C4-2B (cell line): ENCODE measurements at regions not wholly inside any gene's neighbourhood (a gene's known extent, or its start where the extent isn't known, plus 50 kb on each side); places are given as distances from the start of the nearest gene placed in this dataset.
"Not testable (repeated sequence)": the region's sequence is repeated elsewhere in the genome, so short reads cannot be mapped to it uniquely, and the experiment has no call there.

Source experiments
- H3K27ac ChIP-seq: fragments of 450-650 bp; 2 replicates; pipeline ENCODE4 v1.5.1; 2017
- ZFX ChIP-seq: fragments of 450-650 bp; IDR thresholded peaks from 2 replicates; pipeline ENCODE4 v1.6.1; 2017
- TF ChIP-seq, protein P1 (sequence below): fragments of 450-650 bp; conservative IDR thresholded peaks from 2 replicates; pipeline ENCODE4 v1.5.1; 2017; ENCODE audit warnings: mild to moderate bottlenecking

DNA sequence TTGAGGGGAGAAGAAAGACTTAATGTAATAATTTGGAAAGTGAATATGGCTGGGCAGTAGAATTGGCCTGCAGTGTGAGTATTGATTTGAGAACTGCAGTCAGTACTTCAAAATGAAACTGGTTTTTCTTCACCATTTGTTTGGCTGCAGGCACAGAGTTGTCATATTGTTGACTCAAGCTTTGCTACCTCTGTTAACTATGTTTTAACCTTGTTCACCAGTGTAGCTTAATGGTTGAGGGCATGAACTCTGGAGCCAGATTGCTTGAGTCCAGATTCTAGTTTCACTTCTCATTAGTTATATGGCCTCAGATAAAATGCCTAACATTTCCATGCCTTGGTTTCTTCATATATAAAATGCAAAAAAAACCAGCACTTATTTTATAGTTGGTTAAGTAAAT, 64.1 kb downstream of the CFAP44 start:
- TF ChIP-seq, protein P1, sequence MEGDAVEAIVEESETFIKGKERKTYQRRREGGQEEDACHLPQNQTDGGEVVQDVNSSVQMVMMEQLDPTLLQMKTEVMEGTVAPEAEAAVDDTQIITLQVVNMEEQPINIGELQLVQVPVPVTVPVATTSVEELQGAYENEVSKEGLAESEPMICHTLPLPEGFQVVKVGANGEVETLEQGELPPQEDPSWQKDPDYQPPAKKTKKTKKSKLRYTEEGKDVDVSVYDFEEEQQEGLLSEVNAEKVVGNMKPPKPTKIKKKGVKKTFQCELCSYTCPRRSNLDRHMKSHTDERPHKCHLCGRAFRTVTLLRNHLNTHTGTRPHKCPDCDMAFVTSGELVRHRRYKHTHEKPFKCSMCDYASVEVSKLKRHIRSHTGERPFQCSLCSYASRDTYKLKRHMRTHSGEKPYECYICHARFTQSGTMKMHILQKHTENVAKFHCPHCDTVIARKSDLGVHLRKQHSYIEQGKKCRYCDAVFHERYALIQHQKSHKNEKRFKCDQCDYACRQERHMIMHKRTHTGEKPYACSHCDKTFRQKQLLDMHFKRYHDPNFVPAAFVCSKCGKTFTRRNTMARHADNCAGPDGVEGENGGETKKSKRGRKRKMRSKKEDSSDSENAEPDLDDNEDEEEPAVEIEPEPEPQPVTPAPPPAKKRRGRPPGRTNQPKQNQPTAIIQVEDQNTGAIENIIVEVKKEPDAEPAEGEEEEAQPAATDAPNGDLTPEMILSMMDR = no peak
- no peak for TF ChIP-seq ZFX
- H3K27ac ChIP-seq = no peak overlapping the region

DNA sequence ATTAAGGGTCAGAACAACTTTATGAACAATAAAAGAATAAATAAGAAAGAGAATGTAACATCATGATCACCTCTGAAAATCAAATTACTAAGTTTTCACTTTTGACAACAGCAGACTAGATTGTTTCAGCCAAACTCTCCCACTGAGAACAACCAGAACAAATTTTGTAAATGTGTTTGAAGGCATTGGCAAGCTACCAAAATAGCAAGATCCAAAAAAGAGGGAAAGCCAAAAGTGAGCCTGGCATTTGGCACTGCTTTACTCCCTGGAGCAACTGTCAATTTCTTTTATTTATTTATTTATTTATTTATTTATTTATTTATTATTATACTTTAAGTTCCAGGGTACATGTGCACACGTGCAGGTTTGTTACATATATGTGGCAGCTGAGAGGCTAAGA, 67.2 kb downstream of the CFAP44 start:
- TF ChIP-seq ZFX = no peak
- TF ChIP-seq, protein P1 = no peak
- no peak overlapping the region for H3K27ac ChIP-seq

DNA sequence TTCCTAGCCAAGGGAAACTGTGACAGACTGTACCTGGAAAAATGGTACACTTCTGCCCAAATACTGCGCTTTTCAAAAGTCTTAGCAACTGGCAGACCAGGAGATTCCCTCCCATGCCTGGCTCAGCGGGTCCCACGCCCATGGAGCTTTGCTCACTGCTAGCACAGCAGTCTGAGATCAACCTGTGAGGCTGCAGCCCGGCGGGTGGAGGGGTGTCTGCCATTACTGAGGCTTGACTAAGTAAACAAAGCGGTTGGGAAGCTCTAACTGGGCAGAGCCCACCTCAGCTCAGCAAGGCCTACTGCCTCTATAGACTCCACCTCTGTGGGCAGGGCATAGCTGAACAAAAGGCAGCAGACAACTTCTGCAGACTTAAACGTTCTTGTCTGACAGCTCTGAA, 74.5 kb downstream of the CFAP44 start:
- H3K27ac ChIP-seq = not testable (repeated sequence)

DNA sequence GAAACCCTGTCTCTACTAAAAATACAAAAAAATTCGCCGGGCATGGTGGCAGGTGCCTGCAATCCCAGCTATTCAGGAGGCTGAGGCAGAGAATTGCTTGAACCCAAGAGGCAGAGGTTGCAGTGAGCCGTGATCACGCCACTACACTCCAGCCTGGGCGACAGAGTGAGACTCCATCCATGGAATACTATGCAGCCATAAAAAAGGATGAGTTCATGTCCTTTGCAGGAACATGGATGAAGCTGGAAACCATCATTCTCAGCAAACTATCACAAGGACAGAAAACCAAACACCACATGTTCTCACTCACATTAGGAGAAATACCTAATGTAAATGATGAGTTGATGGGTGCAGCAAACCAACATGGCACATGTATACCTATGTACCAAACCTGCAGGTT, 86.0 kb downstream of the CFAP44 start:
- H3K27ac ChIP-seq = not testable (repeated sequence)

DNA sequence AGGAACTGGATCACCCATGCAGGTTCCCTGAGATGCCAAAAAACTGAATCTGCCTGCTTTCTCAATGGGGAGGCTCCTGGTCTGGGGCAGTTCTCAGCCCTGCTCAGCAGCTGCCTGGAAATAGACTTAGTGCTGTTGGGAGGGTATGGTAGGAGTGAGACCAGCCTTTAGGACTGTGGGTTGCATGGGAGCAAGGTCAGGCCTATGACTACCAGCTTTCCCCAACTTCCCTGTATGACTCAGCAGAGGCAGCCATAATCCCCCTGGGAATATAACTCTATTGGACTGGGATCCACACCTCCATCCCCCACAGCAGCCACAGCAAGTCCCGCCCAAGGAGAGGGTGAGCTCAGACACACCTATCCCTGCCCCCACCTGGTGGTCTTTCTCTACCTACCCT, 87.0 kb downstream of the CFAP44 start:
- no peak overlapping the region for H3K27ac ChIP-seq
- TF ChIP-seq, protein P1 = no peak
- TF ChIP-seq ZFX = no peak

DNA sequence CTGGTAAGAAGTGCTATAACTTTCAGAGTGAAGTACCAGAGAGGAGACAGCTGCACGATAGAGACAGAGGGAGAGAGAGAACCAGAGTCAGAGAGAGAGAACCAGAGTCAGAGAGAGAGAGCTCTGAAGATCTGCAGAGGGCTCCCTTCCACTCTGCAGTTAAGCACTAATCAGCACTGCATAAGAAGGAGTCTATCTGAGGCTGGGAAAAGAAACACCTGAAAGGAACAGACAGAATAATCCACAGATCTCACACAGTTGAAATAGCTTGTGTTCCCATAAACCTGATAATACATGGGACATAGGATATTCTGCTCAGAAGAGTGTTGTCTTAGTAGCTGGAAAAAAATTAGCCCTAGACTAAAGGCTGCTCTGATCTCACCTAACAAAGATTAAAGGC, 87.6 kb downstream of the CFAP44 start:
- TF ChIP-seq, protein P1 = no peak
- TF ChIP-seq ZFX = no peak
- no peak overlapping the region for H3K27ac ChIP-seq

DNA sequence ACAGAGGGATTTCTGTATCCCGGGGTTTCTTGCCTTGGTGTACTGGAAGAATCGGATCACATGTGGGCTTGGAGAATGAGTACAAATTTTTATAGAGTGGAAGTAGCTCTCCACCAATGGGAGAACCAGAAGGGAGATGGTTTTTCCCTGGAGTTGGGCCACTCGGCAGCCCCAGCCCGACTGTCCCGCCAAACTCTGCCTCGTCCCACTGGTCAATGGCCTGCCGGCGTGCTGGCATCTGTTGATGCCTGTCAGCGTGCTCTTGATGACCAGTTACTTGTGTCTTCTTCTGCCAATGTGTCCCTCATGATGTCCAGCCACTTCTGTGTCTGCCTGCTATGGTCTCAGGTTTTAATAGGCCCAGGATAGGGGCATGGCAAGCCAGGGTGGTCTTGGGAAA, 100.5 kb downstream of the CFAP44 start:
- H3K27ac ChIP-seq = no peak overlapping the region
- TF ChIP-seq, protein P1 = no peak
- TF ChIP-seq ZFX = no peak

DNA sequence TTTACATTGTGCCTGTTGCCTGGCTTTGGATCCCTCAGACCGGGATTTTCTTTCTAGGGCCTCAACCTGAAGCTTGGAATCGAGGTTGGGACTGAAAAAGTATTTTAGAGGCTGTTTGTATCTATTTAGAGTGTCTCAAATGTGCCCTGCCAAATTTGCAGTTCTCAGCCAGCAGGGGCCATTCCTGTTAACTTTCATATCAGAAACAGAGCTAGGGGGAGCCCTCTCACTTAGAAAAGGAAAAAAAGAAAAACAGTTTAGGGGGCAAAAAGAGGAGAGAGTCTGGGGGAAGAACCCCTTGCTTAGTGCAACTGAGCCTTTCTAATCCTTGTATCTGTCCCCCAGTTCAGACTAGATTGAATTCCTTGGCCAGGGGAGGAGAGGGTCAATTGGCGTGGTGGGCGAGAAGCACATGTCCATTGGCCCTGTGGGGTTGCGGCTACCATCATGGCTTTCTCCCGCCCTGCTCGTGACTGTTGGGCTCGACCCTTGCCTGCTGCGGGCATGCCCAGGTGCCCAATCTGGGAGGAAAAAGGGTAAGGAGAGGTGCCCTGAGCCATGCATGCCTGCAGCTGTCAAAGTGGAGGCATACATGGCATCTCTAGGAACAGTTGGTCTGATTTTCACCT, 101.6 kb downstream of the CFAP44 start:
- TF ChIP-seq, protein P1 = peak; percentile 26
- no peak for TF ChIP-seq ZFX
- no peak overlapping the region for H3K27ac ChIP-seq
